CD4-positive, alpha-beta T cell treated with Interferon gamma for 1 hour (primary cell): ENCODE measurements at regions not wholly inside any gene's neighbourhood (a gene's known extent, or its start where the extent isn't known, plus 50 kb on each side); places are given as distances from the start of the nearest gene placed in this dataset.

ENCODE experiments used
- DNase-seq: peaks from one replicate; pipeline ENCODE4 v3.0.0-alpha.2; 2020

DNA sequence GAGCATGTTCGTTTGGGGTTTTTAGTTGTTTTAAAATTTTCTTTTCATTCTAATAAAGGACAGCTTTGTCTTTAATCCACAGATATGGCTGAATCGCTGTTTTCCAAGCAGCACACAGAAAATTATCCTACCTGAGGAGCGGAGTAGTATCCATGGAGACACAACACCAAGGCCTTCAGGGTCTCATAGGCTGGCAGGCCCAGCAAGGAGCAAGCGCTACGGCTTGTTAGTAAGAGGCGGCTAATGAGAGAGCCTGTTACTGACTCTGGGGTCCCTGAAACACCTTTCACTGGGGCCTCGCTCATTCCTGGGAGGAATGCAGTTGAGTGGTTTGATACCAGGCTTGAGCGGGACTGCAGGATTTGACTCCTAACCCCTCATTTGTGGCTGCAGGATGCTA, 303.8 kb upstream of the CDH4 start:
- no peak for DNase-seq

DNA sequence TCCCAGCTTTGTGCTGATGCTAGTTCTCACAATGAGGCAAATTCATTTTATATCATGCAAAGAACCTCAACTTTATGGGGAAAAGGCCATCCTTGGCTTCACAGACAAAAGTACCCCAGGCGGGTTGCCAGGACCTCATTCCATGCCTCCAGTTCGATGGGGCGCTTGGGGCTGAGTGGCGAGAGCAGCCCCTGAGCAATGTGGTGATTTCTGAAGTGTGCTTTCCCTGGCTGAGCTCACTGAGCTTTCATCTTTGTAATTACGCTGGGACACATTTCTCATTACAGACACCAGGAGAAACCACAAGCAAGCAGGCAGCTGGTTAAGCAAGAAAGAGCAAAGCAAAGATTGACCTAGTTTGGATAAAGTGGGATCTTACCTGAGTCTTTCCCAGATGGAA, 301.5 kb upstream of the CDH4 start:
- no peak for DNase-seq

DNA sequence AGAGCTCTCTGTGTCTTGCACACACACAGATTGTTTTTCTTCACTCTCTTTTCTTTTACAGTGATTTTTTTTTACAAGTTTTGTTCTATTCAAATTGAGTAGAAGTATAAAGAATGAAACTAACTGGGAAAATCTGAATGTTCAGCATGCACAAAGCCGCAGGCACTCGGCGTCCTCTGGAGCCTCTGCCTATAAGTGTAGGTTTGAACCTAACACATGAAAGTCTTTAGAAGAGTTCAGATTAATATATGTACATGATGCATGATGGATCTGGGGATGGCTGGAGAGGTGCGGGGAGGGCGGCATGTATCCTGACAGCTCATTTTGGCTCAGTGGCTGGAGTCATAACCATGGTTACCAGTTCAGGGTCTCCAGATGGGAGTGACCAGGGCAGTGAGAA, 301.1 kb upstream of the CDH4 start:
- DNase-seq = no peak

DNA sequence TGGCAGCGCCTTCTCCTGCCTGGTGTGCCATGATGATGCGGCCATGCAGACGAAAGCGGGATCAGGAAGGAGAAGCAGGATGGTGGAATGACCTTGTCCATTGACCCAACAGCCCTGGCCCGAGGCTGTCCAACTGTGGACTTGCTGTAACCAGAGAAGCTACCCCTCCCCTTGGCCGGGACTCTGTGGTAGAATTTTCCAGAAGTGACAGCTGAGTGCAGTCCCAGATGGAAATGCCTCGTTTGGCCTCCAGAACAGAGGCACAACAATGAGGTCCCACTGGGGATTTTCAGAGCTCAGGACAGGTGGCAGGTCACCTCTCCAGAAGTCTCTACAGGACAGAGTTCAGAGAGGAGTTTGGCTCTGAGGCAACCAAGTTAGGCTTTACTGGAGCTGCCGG, 299.2 kb upstream of the CDH4 start:
- no peak for DNase-seq

DNA sequence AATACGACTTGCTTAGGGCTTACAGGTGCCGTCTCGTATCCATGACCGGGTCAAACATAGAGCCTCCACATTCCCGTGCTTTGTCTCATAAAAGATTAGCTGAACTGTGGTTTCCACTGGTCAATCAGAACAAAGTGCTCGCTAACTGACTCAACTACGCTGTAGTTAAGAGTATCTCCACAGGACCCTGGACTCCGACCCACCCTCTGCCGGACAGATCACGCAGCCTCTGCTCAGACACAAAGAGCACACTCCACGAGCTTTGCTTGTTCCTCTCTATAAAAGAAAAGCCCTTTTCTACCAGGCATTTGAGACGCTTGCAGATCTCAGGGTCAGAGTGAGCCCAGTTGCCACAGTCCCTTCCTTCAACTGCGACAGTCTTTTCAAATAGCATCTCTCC, 298.7 kb upstream of the CDH4 start:
- DNase-seq = no peak

DNA sequence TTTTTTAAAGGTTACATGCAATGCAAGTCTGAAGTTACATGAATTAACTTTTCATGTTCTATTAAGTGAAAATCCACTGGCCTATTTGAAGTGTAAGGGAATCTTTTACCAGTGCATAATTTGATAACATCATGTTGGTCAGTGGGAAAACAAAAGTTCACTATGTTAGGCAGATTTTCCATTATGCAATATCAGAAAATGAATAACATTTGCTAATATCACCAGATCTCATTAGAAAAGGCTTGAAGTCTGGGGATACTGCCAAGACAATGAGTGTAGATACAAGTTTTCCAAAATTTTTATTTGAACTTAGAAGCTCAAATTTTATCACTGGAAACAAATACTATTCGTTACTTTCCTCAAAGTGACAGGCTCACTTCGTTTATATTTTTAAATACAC, 296.4 kb upstream of the CDH4 start:
- no peak for DNase-seq

DNA sequence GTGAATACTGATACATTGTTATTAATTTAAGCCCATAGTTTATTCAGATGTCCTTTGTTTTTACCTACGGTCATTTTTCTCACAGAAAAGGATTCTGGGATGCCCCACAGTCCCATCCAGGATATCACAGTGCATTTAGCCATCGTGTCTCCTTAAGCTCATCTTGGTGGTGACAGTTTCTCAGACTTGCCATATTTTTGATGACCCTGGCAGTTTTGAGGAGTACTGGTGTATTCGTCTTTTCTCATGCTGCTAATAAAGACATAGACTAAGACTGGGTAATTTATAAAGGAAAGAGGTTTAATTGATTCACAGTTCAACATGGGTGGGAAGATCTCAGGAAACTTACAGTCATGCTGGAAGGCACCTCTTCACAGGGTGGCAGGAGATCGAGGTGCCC, 295.9 kb upstream of the CDH4 start:
- no peak for DNase-seq

DNA sequence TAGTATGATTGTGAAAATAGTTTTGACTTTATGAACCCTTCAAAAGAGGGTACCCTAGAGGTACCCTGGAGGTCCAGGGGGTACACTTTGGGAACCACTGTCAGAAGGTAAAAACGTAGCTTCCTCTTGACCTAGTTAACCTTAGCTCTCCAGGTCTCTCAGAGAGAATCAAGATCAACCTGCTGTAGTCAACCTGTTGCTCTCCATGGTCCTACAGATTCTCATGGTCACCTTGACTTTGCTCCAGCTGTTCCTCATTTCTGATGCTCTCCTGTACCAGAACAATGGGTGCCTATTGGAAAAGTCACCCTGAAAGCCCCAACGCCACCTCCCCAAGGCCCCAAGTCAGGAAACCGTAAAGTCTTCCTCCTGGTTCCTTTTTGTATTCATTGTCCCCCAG, 294.4 kb upstream of the CDH4 start:
- DNase-seq = no peak

DNA sequence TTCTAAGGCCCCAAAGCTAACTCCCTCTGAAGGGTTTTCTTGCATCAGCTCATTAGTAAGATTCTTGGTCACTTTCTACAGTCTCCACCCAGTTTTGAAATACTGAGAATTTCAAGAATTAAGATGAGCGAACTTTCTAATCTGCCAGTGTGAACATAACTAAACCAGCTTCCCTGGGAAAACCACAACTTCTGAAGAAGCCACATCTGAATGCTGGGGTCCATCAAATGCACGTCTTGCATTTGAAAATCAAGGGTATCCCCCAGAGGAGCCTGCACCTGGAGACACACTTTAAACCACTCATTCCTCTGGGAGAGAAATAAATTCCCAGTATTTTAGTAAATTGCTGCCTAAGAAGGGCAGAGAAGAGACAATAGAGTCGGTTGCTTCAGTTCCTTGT, 292.1 kb upstream of the CDH4 start:
- DNase-seq = no peak

DNA sequence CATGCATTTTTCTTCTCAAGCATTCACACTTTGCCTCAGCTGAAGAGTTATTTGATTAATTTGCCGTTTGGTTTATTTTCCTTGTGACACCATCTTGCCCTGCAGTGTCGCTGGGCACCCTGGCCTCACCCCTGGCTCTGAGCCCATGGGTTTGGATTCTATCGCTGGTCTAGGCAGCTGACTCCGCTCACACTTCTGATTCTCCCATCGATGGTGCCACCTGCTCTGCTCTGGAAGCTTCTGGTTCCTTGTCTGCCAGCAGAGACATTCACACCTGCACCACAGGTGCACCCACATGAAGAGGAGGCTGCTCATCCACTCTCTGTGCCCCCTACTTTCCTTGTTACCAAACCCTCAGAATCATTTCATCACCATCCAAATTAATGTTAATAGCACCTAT, 291.6 kb upstream of the CDH4 start:
- DNase-seq = no peak

DNA sequence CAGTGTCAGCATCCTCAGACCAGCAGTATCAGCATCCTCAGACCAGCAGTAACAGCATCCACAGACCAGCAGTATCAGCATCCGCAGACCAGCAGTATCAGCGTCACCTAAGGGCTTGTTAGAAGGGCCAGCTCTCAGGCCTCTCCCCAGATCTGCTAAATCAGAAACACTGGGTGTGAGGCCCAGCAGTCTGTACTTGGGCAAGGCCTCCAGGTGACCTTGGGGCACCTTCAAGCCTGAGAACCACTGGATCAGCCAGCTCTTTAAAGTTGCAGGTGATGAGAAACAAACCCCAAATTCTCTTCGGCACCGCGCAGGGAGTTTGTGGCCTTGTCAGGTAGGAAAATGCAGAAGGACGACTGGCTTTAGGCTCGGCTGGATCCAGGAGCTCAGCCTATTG, 290.5 kb upstream of the CDH4 start:
- no peak for DNase-seq

DNA sequence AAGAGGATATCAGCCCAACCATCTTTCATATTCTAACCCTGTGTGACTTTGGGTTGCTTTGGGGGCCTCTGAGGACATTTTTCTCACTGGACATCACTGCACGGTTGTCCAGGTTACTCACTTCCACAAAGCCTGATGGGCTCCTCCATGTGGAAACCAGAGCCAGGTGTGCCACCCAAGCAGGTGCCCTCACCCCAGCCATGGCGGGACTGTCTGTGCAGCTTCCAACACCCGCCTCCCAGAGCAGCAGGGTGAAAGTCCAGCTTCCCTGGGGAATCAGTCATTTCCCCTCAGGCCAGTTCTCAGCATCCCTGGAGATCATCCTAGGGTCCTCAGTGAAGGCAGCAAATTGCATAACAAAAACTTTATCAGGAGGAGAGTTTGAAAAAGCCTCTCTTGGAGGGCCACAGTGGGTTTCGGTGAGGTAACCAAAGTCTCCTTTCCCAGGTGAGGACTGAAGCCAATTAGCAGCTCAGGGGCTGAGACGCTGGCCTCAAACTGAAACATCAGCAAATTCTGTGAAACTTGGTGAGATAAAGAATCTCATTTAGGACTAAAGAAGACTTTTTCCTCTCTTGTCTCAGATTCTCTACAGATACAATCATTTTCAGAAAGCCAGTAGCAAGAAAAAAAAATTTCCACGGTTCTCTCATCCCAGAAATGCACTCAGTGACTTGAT, 289.6 kb upstream of the CDH4 start:
- DNase-seq = no peak

DNA sequence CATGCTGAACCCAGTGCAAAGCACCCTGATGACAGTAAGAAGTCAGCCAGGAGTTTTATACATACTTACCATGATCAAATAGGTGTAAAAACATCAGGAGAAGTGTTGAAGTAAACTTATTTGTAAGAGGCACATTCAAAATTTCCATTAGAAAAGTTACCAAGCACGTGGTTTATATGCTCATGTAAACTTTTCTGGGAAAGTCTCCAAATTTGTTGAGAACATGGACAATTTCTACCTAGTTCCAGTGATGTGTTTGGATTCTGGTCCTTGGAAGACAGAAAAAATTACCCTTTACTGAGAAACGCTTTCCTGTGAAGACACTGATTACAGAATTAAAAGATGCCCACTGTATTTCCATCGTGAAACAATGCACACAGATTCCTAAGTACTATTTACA, 288.9 kb upstream of the CDH4 start:
- DNase-seq = no peak

DNA sequence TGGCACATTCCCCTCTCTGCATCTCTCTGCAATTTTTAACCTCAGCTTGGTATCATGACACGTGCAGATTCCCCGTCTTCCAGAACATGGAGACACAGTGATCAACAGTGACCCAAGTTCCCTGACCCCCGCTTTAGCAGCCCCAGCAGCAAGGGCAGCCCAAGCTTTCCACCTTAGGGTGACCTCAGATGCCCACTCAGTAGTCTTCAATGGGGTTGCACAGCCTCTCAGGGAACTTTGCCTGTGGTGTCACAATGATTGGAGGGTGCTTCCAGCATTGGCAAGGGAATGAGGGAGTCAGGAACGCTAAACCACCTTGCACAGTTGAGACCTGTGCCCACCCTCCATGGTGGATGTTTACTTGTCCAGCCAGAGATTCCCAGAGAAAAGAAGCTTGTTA, 287.1 kb upstream of the CDH4 start:
- no peak for DNase-seq

DNA sequence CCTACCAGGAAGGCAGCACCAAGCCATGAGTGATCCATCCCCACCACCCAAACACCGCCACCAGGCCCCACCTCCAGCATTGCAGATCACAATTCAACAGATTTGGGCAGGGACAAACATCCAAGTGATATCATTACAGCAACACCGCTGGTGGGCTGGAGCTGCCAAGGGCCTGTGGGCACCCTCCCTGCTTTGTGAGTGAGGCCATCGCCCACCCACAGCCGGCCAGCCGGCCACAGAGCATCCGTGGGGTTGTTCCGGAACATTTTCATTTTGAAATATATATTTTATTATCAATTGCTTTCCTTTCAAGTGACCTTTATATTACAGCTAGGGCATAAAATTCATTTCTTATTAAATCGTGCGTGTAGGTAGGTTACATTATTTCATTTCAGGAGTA, 286.0 kb upstream of the CDH4 start:
- no peak for DNase-seq

DNA sequence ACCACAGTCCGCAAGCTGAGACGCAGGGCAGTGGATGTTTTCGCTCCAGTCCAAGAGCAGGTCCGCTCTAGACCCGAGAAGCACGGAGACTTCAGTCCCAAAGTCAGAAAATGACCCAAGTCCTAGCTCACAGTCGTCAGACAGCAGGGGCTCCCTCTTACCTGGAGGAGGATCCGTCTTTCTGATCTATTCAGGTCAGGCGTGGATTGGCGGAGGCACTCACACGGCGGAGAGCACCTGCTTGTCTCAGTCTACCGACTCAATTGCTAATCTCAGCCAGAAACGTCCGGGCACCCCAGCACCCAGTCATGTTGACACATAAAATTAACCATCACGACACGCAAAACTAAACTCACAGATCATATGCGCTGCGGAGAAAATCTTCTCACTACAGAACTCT, 285.3 kb upstream of the CDH4 start:
- no peak for DNase-seq

DNA sequence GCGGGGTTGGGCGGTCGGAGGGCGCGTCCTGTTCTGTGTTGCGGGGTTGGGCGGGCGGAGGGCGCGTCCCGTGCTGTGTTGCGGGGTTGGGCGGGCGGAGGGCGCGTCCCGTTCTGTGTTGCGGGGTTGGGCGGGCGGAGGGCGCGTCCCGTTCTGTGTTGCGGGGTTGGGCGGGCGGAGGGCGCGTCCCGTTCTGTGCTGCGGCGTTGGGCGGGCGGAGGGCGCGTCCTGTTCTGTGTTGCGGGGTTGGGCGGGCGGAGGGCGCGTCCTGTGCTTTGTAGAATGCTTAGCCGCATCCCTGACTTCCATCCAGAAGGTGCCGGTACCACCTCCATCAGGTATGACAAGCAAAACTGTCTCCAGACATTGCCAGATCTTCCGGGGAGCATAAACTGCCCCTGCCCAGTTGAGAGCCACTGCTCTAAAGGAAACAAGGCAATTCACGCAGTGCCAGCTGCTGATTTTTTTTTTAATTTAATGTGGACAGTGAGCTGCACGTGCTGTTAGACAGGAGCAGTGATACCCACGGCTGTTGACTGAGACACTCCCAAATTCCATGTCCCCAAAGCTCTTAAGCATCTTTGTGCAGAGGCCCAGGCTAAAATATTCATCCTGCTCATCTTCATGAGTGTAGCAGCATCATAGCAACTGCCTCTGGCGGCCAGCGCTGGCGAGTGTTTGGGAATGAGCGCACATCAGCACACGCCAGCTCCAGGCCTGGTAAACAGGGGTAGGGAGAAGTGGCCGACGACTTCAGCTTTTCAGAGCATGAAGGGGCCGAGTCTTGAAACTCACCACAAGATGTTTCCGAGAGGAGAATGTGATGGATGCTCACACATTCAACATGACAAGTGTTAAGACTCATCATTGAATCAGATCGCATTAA, 284.4 kb upstream of the CDH4 start:
- no peak for DNase-seq

DNA sequence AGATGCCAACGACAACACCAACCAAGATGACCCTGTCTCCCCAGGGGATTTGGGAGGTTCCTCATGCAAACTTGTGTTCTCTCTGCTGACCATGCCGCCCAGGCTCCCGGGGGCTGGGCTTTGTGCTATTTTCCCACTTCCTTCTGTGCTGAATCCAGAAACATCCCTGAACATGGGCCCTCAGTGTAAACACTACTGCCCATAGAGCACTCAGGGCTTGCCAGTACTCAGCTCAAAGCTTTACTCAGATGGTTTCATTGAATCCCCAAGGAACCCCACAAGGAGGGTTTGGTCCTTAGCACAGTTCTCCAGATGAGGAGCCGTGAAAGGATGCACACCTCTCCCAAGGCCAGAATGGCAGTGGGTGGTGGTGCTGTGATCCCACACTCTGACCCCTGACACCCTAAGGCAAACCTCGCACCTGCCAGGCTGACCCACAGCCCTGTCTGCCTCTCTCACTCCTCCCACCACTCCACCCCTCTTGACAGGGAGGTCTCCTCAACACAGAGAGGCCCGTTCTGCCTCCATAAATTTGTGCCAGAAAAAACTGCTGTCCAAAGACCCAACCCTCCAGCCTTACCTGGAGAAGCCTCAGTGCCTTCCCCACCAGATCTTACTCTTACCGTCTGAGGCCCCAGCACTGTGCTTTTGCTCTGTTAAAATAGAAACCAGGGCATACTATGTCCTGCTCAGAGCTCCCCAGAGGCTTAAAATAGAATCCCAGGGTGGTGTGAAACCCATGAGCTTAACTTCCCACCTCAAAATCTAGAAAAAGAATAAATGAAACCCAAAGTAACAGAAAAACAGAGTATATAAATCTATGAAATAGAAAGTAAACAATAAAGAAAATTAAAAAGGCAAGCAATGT, 283.0 kb upstream of the CDH4 start:
- no peak for DNase-seq

DNA sequence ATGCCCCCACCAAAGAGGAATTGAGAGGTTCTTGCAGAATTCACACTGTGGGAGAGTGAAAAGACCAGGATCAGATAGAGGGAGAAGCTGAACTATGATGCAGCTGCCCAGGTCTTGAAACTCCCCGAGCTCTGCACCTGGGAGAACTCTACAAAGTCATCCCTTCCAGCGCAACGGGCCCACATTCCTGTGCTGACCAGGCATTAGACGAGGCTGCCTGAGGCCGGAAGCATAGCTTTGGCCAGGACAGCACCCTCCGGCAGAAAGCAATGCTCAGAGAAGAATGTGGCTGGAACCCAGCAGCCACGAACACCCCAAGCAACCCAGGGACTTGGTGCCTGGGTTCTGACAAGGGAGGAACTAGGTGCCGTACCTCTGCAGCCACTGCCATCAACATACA, 281.5 kb upstream of the CDH4 start:
- no peak for DNase-seq

DNA sequence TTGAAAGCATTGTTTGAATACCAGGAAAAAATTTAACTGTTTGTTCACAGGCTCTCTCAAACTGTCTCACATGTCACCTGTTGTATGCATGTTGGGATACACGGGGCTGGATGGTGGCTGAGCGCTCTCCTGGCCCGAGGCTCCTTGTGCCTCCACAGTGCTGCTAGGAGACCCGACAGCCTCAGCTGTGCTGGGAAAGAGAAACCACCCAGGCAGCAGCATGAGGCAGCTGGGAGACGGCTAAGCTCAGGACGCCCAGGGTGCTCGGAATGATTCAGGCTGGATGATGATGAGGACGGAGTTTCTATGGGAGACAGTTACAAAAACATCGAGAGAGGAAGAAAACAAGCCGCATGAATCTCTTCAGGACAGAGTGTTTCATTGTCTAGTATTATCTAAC, 278.0 kb upstream of the CDH4 start:
- no peak for DNase-seq

DNA sequence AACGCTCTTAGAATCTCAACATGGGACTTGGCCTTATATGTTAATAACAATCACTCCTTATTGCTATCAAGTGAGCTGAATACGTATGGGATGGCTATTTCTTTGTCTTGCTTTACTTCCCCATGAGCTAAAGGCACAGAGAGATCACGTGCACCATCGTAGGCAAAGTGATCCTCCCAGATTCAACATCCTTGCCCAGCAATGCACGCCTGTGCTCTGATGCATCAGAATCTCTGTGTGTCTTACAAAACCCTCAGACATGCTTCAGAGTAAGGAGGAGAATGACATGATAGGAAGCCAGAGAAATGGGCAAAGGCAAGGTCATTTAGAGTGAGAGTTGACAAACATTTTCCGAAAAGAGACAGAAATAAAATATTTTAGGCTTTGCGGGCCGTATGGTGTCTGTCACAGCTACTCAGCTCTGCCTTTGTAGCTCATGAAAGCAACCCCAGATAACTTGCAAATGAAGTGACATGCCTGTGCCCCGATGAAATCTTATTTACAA, 277.6 kb upstream of the CDH4 start:
- no peak for DNase-seq

DNA sequence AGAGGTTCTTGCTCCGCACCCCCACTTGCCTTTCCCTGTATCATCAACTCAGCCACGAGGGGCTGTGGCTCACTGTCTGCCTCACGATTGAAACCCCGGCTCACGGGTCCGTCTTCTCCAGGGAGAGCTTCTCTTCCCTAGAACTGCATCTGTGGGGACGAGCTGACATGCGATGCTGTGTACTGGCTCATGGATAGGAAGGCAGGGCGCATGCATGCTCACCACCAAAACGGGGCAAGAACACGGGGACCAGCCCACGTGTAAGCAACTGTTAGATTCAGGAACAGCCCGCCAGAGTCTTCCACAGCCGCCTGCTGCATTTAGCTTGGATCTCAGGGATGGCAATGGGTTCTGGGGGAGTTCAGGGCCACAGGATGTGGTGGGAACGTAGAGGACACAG, 275.9 kb upstream of the CDH4 start:
- DNase-seq = no peak

DNA sequence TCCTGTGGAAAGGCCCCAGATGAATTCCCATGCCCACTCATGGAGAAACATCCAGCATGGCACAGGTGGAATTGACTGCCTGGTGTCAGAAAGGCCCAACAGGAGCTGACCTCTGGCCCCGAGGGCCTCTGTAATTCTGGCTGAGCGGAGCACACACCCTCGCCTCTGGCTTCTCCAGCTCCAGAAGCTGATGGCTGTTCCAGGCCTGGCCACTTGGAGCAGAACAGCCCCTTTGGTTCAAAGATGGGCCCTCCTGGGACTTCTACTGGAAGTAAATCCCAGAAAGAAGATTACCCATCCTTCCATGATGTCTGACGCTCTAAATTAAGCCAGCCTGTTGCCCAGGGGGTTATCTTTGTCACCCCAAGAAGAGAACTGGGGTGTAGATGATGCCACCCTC, 275.1 kb upstream of the CDH4 start:
- DNase-seq = no peak

DNA sequence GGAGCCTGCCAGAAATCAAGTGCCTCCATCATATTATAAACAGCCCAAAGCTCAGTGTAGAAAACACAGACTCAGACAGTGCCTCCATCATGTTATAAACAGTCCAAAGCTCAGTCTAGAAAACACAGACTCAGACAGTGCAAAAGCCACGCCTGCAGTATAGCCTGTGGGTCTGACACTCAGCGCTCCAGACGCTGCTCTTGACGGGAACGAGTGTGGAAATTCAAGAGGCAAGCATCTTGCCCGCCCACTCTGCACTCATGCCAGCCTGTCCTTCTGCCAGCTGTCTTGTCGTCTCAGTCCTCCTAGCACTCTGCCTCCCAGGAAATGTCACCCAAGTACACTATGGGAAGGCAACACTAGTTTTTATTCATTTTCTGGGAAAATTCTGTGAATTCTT, 274.2 kb upstream of the CDH4 start:
- no peak for DNase-seq
